Liver (tissue), 3 donors: ENCODE measurements at regions not wholly inside any gene's neighbourhood (a gene's known extent, or its start where the extent isn't known, plus 50 kb on each side); places are given as distances from the start of the nearest gene placed in this dataset.

Experiments used
- CTCF ChIP-seq: fragments of 150-350 bp; IDR thresholded peaks from 2 replicates; pipeline ENCODE4 v1.5.1; 2017; ENCODE audit warnings: improper control_type of control experiment, low read depth, low read length; ENCODE audit not compliant: missing input control
- EGR1 ChIP-seq, 2 donors: IDR thresholded peaks; 2 replicates each; pipeline ENCODE4 v1.6.1; 2016 to 2018; ENCODE audit warnings: antibody characterized with exemption in 2 of 2, low read depth in 2 of 2
- GABPA ChIP-seq, 2 donors: IDR thresholded peaks in 1 of 2; conservative IDR thresholded peaks in 1 of 2; 2 replicates each; pipeline ENCODE4 v1.6.1; 2016; ENCODE audit warnings: antibody characterized with exemption in 2 of 2, mild to moderate bottlenecking in 1 of 2, moderate library complexity in 1 of 2
- NR2F2 ChIP-seq: IDR thresholded peaks from 2 replicates; pipeline ENCODE4 v1.6.1; 2016; ENCODE audit warnings: antibody characterized with exemption
- RAD21 ChIP-seq, 2 donors: IDR thresholded peaks; 2 replicates each; pipeline ENCODE4 v1.6.1; 2016; ENCODE audit warnings: antibody characterized with exemption in 2 of 2, mild to moderate bottlenecking in 2 of 2
- RXRA ChIP-seq, 2 donors: IDR thresholded peaks; 2 replicates each; pipeline ENCODE4 v1.6.1; 2017 to 2018; ENCODE audit warnings: antibody characterized with exemption in 2 of 2, mild to moderate bottlenecking in 1 of 2
- TAF1 ChIP-seq: conservative IDR thresholded peaks from 2 replicates; pipeline ENCODE4 v1.6.1; 2016; ENCODE audit warnings: antibody characterized with exemption, mild to moderate bottlenecking
- YY1 ChIP-seq: IDR thresholded peaks from 2 replicates; pipeline ENCODE4 v1.6.1; 2016; ENCODE audit warnings: antibody characterized with exemption, mild to moderate bottlenecking
- TF ChIP-seq, protein P1 (sequence below): IDR thresholded peaks from 2 replicates; pipeline ENCODE4 v1.6.1; 2016; ENCODE audit warnings: antibody characterized with exemption, mild to moderate bottlenecking
- TF ChIP-seq, protein P2 (sequence below): IDR thresholded peaks from 2 replicates; pipeline ENCODE4 v1.6.1; 2016; ENCODE audit warnings: antibody characterized with exemption
- TF ChIP-seq, protein P3 (sequence below): IDR thresholded peaks from 2 replicates; pipeline ENCODE4 v1.6.1; 2016; ENCODE audit warnings: antibody characterized with exemption
- donor health status: healthy.
- donor health status: healthy.

DNA sequence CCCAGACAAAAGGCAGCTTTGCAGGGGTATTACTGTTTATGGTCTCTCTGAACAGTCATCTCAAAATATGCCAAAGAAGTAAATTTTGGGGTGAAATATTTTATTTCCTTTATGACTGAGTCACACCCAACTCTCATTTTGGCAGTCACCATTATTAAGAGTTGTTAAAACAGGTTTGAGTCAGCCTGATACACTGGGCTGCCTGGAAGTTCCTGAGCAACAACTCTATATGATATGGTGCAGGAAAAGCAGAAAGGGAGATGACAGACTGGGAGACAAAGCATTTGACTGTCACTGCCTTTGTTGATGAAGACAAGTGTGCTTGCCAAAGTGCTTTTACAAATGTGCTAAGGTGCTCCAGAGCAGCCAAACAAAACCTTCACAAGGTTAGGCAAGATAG is 1263.5 kb downstream of the PCDH7 start:
- no peak for TF ChIP-seq CTCF
- TF ChIP-seq, protein P1, sequence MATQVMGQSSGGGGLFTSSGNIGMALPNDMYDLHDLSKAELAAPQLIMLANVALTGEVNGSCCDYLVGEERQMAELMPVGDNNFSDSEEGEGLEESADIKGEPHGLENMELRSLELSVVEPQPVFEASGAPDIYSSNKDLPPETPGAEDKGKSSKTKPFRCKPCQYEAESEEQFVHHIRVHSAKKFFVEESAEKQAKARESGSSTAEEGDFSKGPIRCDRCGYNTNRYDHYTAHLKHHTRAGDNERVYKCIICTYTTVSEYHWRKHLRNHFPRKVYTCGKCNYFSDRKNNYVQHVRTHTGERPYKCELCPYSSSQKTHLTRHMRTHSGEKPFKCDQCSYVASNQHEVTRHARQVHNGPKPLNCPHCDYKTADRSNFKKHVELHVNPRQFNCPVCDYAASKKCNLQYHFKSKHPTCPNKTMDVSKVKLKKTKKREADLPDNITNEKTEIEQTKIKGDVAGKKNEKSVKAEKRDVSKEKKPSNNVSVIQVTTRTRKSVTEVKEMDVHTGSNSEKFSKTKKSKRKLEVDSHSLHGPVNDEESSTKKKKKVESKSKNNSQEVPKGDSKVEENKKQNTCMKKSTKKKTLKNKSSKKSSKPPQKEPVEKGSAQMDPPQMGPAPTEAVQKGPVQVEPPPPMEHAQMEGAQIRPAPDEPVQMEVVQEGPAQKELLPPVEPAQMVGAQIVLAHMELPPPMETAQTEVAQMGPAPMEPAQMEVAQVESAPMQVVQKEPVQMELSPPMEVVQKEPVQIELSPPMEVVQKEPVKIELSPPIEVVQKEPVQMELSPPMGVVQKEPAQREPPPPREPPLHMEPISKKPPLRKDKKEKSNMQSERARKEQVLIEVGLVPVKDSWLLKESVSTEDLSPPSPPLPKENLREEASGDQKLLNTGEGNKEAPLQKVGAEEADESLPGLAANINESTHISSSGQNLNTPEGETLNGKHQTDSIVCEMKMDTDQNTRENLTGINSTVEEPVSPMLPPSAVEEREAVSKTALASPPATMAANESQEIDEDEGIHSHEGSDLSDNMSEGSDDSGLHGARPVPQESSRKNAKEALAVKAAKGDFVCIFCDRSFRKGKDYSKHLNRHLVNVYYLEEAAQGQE: no peak
- TF ChIP-seq, protein P2, sequence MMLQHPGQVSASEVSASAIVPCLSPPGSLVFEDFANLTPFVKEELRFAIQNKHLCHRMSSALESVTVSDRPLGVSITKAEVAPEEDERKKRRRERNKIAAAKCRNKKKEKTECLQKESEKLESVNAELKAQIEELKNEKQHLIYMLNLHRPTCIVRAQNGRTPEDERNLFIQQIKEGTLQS: no peak
- TF ChIP-seq RAD21 (IDR thresholded peaks at IDR 0.05): no peak
- TF ChIP-seq, protein P3, sequence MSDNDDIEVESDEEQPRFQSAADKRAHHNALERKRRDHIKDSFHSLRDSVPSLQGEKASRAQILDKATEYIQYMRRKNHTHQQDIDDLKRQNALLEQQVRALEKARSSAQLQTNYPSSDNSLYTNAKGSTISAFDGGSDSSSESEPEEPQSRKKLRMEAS: no peak
- no peak for TF ChIP-seq EGR1 (IDR thresholded peaks at IDR 0.05; ENCODE audit: low read depth in 2 of 2)
- no peak for TF ChIP-seq TAF1
- no peak for TF ChIP-seq NR2F2
- no peak for TF ChIP-seq GABPA (IDR thresholded peaks at IDR 0.05 in 1 of 2, conservative IDR thresholded peaks at IDR 0.05 in 1 of 2)
- no peak for TF ChIP-seq YY1
- TF ChIP-seq RXRA (IDR thresholded peaks at IDR 0.05): no peak
